GM18858 (cell line): ENCODE measurements at regions not wholly inside any gene's neighbourhood (a gene's known extent, or its start where the extent isn't known, plus 50 kb on each side); places are given as distances from the start of the nearest gene placed in this dataset.

Source experiments
- ATAC-seq: cut with Tn5 transposase; IDR thresholded peaks from one replicate; pipeline ENCODE4 v1.9.1; 2021; ENCODE audit not compliant: unreplicated experiment

GRCh38 chr9:18333157-18333556 lies 140.8 kb upstream of the ADAMTSL1 start:
- no peak for ATAC-seq

DNA sequence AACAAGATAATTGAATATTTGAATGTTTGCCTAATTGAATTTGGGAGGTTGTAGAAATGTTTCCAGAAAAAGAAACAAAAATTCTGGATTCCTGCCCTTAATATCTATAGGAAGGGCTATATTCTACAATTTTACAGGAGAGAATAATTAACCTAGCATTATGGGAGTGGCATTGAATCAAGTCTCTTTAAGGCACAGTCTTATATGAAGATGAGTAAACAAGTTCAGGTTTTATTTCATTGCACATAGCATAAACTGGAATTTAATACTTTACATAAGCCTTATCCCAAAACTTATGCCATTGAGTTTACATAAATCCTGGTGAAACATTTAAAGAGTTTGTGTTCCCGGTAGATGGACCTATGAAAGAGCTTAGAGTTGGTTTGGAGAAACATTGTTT lies 138.1 kb upstream of the ADAMTSL1 start:
- ATAC-seq, result no peak

GRCh38 chr9:18338042-18338441 lies 135.9 kb upstream of the ADAMTSL1 start:
- no peak for ATAC-seq

- ATAC-seq, result no peak
Observed at GRCh38 chr9:18343784-18344183, 130.2 kb upstream of the ADAMTSL1 start.

- ATAC-seq, result no peak
Observed at GRCh38 chr9:18346745-18347144, 127.2 kb upstream of the ADAMTSL1 start.

DNA sequence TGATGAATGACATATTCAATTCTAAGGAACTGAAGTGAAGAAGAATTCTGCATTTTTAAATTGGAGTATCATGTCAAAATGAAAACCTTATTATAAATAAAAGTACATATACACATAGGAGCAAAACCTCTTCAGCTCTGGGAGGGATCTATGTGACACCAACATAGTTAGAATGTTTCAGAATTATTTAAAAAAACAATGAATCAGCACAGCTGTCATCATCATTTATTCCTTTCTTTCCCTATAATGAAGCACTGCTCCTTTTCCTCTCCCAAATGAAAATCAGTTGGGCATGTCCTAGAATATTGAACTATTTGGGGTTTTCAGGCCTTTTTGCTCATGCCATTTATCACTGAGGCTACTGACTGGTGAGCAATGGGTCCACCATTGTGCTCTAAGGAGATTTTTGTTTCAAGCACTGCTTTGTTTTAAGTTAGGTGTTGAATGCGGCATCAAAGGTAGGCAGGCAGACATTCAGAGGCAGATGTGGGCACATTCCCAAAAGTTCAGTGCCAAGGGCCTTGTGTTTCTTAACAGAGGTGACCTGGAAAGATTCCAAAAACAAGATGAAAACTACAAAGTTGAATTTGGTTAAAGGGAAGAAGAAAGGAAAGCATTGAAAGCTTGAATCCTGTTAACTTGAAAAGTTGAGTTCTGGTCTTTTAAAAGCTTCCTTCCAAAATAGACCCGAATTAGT lies 126.4 kb upstream of the ADAMTSL1 start:
- no peak for ATAC-seq

- ATAC-seq, result no peak
Observed at GRCh38 chr9:18348083-18348475, 125.9 kb upstream of the ADAMTSL1 start.

DNA sequence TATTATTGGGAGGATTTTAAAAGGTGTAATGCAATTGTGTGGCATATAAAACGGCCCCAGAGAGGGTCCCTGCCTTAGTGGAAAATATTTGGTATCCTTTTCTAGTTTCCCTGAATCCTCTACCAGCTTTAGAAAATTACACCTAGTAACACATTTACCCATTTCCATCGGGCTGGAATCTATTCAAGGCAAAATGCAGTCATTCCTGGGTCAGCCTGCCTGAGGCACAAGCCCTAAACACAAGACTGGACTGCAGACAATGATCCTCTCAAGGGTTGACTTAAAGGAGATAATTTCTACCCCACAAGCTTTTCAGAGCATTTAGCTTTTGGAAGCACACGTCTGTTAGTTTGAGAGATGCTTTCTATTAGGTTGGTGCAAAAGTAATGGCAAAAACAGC lies 124.4 kb upstream of the ADAMTSL1 start:
- no peak for ATAC-seq

DNA sequence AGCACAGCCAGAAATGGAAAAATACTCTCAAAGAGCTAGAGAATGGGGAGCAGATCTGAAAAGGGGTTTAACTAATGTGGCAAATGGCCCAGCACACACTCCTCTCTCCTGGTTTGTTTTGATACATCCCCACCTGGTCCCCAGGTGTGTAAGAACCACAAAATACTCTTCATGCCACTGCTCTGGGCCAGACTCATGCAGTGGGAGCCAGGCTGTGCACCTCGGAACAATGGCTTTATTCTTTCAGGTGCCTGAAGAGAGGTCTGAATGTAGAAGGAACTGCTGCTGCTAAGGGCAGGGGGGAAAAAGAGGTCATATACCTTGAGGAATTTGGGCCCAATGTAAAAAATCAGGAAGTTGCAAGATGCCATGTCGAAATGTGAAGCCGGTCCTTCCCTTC lies 123.9 kb upstream of the ADAMTSL1 start:
- no peak for ATAC-seq

DNA sequence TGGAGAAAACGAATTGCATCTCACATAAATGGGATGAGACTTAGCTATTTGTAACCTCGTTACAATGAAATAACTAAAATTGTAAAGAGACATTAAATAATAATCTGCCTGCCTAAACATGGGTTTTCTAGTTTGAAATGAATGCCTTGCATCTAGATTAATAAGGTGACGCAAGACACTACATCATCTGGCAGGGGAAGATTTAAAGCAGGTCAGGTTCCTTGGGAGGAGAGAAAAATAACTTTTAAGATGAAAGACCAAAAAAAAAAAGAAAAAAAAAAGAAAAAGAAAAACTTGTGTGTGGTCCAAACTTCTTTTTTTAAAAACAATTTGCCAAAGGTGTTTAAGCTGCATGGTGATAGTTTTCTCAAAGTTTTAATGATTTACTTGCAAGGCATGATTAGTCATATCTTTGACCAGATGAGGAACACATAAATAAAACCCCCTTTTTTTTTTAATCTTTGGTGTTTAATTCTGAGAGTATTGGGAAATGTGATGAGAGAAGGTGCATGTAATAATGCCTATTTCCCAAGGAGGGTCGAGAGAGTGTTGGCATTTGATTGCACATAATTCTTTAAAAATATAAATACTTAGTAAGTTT lies 122.9 kb upstream of the ADAMTSL1 start:
- no peak for ATAC-seq

- ATAC-seq, result no peak
Observed at GRCh38 chr9:18352711-18353110, 121.2 kb upstream of the ADAMTSL1 start.

- ATAC-seq, result no peak
Observed at GRCh38 chr9:18353473-18353872, 120.5 kb upstream of the ADAMTSL1 start.

GRCh38 chr9:18357321-18357720 lies 116.6 kb upstream of the ADAMTSL1 start:
- ATAC-seq, result no peak

DNA sequence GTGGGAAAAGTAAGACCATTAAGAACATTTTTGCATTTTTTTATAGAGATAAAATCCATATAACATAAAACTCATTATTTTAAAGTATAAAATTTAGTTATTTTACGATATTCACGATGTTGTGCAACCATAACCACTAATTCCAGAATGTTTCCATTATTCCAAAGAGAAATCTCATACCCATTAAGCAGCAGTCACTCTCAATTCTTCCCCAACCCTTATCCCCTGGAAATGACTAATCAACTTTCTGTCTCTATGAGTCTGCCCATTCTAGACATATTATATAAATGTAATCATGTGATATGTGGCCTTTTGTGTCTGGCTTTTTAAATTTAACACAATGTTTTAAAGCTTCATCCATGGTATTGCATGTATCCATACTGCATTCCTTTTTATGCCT lies 115.6 kb upstream of the ADAMTSL1 start:
- no peak for ATAC-seq

- no peak for ATAC-seq
Observed at GRCh38 chr9:18359335-18359734, 114.6 kb upstream of the ADAMTSL1 start.

DNA sequence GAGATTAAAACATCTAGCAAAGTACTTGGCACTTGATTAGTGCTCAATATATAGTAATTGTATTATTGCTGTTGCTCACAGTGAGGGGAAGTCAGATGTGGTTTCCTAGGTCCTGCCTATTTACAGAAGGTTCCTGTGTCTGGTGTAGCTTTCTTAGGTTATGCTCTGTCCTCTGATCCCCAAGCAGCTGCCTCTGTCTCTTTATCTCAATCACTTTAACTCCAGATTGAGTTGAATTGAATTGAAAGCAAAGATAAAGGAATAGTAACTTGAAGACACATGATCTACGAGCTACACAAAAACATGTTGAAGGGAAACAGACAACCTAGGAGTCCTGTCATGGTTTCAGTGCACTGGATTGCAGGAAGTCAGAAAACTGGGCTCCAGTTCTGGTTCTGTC lies 113.9 kb upstream of the ADAMTSL1 start:
- ATAC-seq, result no peak

- ATAC-seq, result no peak
Observed at GRCh38 chr9:18361646-18362045, 112.3 kb upstream of the ADAMTSL1 start.

DNA sequence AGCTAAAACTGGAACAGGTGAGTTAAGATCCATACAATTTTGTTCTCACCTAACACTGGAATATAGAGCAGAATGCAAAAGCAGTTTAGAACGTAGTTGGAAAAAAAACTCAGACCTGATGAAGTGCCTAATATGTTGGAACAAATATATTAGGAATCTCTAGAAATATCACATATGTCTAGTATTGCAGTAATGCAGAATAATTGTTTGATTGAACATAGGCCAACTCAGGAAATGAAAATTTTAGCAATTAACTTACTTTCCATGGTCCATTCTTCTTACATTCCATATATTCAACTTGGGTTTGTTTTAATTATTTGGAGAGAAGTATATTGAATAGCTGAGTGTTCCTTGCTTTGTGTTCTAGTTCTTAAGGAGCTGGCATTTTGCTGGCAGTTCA lies 111.8 kb upstream of the ADAMTSL1 start:
- ATAC-seq, result no peak

DNA sequence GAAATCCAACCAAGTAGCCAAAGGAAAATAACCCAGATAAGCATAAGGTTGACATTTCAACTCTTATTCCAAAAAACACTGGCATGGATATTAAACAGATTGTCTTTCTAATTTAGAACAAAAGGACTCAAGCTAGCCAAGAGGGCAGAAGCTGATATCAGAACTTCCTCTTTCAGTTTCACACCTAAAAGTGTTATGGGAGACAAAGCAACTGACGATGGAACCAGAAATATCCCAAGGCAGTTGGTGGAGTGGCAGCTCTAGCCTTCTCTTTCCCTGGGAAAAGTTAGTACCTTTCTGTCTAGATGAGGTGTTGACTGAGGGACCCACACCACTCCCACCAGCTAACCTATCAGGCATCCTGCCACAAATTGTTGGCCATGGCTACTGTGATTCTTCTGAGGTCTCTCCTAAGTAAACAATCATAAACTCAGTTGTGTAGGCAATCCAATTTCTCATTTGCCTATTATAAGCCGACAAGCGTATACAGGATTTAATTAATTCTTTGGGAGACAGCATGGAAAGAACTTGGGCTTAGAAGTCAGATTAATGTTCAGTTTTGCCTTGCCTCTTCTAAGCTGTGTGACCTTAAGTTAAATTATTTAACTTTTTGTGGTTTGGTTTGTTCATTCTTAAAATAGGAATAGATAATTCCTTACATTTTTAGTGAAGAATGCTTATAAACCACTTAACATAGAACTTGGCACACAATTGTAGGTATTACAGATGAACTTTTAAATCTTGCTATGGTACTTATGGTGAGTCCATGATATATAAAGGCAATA lies 110.9 kb upstream of the ADAMTSL1 start:
- peak; percentile 59 for ATAC-seq

DNA sequence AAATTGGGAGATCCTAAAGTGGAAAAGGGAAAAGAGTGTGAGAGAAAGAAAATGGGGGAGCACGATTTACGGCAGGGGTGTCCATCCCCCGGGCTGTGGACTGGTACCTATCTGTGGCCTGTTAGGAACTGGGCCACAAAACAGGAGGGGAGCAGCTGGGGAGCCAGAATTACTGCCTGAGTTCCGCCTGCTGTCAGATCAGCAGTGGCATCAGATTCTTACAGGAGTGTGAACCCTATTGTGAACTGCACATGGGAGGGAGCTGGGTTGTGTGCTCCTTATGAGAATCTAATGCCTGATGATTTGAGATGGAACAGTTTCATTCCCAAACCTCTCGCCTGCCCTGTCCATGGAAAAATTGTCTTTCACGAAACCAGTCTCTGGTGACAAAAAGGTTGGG lies 108.3 kb upstream of the ADAMTSL1 start:
- ATAC-seq, result no peak

- ATAC-seq, result peak; percentile 52
Observed at GRCh38 chr9:18366184-18366583, 107.8 kb upstream of the ADAMTSL1 start.

- ATAC-seq, result no peak
Observed at GRCh38 chr9:18368206-18368605, 105.7 kb upstream of the ADAMTSL1 start.
